Heart left ventricle (tissue), 13 donors: ENCODE measurements at regions not wholly inside any gene's neighbourhood (a gene's known extent, or its start where the extent isn't known, plus 50 kb on each side); places are given as distances from the start of the nearest gene placed in this dataset.

Experiments
- CTCF ChIP-seq, 12 donors: fragments of 200-600 bp; sonication (generic) in 4 of 12; IDR thresholded peaks; one replicate each; pipeline versions ENCODE4 v1.5.0 to v1.8.0; 2018 to 2022; ENCODE audit warnings: antibody characterized with exemption in 12 of 12, mild to moderate bottlenecking in 5 of 12
- POLR2A ChIP-seq, 2 donors: fragments of 450-650 bp; IDR thresholded peaks; one replicate each; pipeline ENCODE4 v1.6.1; 2017; ENCODE audit warnings: antibody characterized with exemption in 2 of 2, mild to moderate bottlenecking in 2 of 2, moderate library complexity in 2 of 2
- donor health status: ischemic (EF 13 %, LVEDD 7.1; RV severe dilation, severe dysfunction).
- donor health status: DM: no; HTN: yes; CAD: no.
- donor health status: DM: no; HTN: no; CAD: no.
- donor health status: ischemic (EF 25% LVEDD 6.9; RV normal size, moderate dysfunction).
- donor health status: ischemic (EF 25% LVEDD 5.7; RV mildly dilated, moderate dysfunction).
- donor health status: ischemic (EF 35%, LVEDD 5.7; RV mildly dilated, moderate dysfunction).
- donor health status: nonischemic (EF 11% LVEDD 7.7; RV severe dilation, severe dysfunction).
- donor health status: DM: yes; HTN: yes; CAD: no.
- donor health status: PGD.
- donor health status: ischemic (EF 29% LVEDD 5.4; RV normal size, mild dysfunction).
- donor health status: nonischemic (EF 23%, LVEDD 6.1; RV moderate dilation, normal function).

GRCh38 chr2:146869328-146869727, 975.5 kb upstream of the ACVR2A start:
- TF ChIP-seq CTCF (IDR thresholded peaks at IDR 0.05) (no peak), POLR2A (IDR thresholded peaks at IDR 0.05) (no peak)
